HG03378 (cell line): ENCODE measurements at regions not wholly inside any gene's neighbourhood (a gene's known extent, or its start where the extent isn't known, plus 50 kb on each side); places are given as distances from the start of the nearest gene placed in this dataset.

Source experiments
- ATAC-seq: cut with Tn5 transposase; IDR thresholded peaks from one replicate; pipeline ENCODE4 v1.9.1; 2021; ENCODE audit warnings: mild to moderate bottlenecking, moderate library complexity; ENCODE audit not compliant: unreplicated experiment

DNA sequence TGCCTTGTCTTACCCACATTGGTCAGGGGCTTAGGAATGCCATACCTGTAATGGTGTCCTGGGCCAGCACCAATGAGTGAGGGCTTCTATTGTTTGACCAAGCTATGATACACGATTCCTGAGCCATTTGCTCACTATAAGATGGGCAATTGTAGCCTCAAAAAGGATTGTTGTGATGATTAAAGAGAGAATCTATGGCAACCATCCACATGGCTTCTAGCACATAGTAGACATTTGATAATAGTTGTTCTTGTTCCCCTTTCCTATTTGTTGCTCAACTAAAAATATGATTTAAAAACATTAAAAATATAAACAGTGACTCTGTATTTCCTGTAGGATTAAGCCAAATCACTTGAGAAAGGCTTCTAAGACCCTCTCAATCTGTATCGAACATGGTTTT, 366.1 kb downstream of the PCNX1 start:
- ATAC-seq: no peak

DNA sequence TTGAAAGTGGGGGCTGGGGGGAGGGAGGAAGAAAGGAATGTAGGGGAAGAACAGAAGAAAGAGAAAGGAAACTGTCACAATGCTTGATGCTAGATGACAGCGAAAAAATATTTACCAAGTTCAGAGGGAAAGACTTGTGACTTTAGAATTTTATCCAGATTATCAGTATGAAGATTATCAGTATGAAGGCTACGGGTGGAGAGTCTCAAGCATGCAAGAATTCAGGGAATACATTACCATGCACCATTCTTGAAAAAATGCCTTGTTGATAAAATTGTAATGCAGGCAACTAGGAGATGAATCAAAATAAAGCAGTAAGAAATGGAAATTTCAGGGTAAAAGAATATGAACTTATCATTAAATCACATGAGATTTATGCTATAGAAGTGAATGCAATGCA, 376.8 kb downstream of the PCNX1 start:
- no peak for ATAC-seq

DNA sequence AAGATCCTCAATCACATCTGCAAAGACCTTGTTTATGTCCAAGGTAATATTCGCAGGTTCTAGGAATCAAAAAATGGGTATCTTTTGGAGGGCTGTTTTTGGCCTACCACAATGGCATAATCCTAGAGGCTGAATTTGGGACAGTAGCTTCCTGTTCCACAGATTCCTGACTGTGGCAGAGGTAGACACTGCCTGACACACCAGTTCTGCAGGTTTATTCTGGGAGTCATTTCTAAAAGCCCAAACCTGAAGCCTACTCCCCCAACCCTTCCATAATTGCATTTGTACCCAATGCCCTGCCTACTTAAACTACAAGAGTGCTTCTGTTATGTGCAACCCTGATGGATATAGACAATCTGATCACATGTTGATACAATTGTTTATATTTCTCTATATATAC, 378.9 kb downstream of the PCNX1 start:
- ATAC-seq: no peak

DNA sequence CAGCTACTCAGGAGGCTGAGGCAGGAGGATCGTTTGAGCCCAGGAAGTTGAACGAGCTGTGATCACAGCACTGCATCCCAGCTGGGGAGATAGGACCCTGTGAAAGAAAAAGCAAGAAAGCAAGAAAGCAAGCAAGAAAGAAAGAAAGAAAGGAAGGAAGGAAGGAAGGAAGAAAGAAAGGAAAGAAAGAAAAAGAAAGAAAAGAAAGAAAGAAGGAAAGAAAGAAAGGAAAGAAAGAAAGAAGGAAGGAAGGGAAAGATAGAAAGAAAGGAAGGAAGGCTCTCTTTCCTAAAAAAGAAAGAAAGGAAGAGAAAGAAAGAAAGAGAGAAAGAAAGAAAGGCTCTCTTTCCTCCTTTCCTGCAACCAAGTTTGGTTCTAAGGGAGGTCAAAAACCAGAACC, 380.3 kb downstream of the PCNX1 start:
- no peak for ATAC-seq

DNA sequence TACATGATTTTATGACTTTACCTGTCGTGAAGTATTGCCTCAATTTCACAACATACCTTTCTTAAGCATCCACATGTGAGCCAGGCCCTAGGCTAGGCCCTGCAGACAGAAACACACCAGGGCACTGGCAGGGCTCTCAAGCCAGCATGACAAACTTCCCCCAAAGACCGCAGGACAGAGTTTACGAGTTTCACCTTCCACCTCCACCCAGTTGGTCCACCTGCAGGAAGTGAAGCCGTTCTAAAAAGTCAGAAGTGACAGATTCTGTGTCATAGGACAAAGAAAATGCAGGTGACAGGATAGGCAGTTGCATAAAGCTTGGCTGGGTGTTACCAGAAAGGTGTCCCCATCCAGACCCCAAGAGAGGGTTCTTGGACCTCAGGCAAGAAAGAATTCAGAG, 382.3 kb downstream of the PCNX1 start:
- no peak for ATAC-seq

DNA sequence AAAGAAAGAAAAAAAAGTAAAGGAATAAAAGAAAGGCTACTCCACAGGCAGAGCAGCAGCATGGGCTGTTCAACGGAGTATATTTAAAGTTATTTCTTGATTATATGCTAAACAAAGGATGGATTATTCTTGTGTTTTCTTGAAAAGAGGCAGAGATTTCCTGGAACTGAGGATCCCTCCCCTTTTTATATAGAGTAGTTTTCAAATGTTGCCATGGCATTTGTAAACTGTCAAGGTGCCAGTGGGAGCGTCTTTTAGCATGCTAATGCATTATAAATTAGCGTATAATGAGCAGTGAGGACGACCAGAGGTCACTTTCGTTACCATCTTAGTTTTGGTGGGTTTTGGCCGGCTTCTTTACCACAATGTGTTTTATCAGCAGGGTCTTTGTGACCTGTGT, 383.0 kb downstream of the PCNX1 start:
- ATAC-seq: no peak

DNA sequence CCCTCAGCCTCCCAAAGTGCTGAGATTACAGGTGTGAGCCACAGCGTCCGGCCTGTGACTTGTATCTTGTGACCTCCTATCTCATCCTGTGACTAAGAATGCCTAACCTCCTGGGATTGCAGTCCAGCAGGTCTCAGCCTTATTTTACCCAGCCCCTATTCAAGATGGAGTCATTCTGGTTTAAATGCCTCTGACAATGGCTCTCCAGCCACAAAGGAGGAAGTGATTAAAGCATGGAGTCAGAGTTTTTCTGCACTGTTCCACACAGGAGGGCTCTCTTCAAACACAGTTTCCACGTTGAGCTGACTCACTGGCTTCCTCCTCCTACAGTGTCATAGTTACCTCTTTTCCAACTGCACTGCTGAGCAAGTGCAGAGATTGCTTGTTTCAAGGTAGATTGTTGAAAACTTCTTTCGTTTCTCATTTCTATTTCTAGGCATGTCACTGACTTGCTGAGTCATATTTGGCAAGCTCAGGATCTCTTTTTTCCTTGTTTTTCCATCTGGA, 383.8 kb downstream of the PCNX1 start:
- ATAC-seq: peak; percentile 66

DNA sequence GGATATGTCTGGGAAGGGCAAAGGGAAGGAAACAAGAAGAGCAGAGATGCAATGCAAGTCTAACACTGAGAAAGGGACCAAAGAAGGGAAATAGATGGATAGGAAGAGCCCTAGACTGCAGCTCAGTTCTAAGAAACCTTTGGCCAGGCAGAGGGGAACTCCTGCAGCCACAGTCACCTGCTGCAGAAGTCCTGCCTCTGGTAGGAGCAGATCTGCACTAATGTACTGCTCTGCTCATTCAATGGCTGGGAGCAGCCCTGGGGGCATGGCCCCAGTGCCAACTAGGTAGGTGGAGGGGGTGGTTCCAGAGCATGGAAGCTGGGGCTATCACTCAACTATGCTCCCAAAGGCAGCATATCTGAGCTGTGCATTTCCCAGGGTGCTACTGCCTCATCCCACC, 388.9 kb downstream of the PCNX1 start:
- ATAC-seq: no peak

DNA sequence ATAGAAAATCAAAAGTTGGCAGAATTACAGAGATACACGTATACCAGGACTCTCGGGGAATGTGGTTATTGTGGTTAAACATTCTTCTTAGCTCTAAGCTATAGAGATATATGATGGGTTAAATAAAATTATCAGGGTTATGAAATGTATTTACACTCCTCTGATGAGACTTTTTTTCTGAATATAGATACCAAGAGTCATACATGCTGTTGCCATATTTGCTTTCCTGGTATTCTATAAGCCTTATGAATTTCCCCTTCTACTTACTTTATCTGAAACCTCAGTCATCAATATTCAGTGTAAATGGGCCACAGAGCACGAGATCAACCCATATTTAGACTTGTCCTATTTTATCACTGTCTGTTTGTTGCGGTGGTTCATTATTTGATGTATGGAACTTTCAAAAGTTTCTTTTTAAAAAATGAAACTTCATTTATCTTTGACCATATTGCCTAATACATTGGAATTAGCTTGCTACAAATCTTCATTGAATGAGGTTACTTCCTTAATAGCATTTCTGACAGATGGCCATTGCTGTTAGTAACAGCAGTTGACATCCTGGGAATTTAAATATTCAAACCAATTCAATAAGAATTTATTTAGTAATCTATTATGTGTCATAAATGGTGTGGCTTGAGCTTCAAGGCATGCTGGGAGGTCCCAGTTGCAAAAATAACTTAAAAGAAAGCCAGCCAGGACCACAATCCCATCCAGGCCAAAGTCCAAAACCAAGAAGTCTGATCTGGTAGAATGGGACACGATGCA, 393.5 kb downstream of the PCNX1 start:
- ATAC-seq: no peak

DNA sequence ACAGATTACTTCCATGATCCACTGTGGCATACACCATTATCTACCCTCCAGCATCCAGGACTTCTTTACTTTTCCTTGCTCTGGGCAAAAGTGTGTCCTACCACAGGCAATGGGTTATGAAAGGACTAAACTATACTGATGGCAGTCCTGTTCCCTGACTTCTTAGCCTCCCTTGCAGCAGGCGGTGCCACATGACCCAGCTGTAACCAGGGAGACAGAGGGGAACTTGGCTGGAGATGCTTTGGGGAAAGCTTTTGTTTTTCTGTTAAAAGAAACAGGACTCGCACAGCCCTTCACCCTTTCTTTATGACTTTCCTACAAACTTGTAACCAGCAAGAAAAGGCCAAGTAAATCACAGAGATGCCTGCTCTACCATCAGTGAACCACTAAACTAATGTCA, 394.4 kb downstream of the PCNX1 start:
- no peak for ATAC-seq

DNA sequence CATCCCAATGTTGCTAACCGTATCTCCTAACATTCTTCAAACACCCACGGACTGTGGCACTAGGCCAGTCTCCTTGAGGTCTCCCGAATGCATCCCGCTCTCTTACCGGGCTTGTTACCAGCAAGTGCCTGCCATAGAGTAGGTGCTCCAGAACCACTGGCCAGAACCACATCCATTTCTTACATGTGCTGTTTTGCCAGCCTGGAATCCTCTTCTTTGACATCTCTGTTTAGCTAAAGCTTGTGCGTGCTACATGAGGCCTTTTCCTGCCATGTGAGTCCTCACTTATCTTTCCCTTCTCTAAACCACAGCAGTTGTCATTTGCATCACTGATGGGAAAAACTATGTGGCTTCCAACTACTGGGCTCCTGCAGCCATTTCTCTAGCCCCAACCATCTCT, 397.4 kb downstream of the PCNX1 start:
- ATAC-seq: no peak

DNA sequence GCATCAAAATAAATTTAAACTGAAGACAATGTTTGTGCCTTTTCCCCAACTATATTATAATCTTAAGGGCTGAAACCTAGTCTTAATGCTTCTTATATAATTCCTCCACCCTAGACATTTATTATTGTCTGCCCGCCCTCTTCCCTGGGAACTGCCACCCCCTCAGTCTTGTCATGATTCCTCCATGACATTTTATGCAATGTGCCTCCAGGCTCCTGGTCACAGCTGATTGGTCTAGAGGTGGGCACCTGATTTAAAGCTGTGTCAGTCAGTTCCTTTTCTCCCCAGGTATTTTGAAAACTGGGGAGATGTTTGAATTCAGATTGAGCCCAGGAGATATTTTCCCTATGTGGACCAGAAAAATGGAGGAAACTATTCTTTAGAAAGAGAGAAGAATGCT, 401.4 kb downstream of the PCNX1 start:
- no peak for ATAC-seq

DNA sequence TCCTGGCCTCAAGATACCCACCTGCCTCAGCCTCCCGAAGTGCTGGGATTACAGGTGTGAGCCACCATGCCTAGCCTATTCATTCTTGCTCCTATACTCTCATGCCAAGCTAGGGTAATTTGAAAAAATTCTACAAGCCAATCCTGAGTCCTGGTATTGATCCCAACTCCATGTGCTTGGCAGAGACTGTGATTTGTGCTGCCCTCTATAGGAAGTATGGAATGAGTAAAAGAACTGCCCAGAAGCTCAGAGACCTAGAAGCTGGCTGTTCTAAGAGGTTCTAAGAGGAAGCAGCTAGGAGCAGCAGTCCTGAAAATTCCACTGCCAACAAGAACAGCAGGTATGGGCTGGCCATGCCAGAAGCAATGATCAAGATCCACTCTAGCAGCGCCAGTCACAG, 402.5 kb downstream of the PCNX1 start:
- no peak for ATAC-seq

DNA sequence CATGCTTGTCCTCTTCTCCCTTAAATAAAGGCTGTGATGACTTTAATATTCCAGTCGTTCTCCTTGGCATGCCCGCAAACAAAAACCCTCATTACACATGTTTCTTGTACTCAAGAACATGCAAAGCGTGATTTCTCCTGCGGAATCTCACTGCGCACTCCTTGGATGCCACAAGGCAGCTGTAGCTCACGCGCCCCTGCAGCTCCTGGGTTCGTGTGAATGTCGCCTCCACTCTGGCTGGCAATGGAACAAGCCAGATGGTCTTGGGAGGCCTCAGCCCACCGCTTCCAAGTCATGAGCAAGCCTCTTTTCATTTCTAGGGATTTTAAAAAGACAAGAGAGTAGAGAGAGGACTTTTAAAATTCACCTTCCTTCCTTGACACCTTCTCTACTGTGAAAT, 403.8 kb downstream of the PCNX1 start:
- ATAC-seq: no peak

DNA sequence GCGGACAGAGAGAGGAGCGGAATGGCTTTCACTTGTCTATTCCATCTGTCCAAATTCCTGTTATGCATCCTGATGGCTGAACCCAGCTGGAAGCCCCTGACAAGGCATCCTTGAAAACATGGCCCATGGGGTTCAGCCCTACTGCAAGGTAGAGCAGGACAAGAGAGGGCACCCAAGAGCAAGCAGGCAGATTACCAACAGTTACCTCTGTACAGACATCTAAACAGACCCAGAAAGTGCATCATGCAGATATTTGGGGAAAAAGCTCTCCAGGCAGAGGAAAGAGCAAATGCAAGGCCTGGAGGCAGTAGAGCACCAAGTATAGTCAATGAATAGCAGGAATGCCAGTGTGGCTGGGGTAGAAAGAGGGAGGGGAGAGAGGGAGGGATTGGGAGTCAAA, 407.5 kb downstream of the PCNX1 start:
- ATAC-seq: no peak

DNA sequence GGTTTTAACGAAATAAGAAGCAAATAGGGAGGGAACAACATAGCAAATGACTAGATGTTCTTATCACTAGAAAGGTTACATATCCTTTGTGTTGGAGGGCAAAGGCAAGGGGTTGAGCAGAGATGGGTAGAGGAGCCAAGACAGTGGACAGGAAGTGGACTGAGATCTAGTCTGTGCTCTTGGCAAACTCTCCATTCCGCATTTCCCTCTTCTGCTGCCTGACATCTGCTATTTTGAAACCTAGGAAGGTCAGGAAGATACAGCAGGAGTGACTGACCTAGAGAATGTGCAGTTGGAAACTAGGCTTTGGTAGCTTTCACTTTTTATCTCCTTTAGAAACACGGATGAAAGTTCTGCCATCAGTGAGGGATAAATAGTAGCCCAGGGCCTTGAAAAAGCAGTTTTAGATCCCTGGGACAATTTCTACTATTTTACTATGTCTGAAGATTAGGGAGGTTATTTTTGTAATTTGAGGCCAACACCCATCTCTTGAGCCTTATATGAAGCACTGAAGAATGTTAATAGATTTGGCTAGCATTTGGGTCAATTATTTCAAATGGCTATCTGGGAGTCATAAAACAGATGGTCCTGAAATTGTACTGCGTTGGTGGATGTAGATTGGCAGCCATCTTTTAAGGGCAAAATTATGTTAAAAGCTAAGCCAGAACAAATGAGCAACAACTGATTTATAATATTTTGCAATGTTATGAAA, 410.3 kb downstream of the PCNX1 start:
- ATAC-seq: no peak

DNA sequence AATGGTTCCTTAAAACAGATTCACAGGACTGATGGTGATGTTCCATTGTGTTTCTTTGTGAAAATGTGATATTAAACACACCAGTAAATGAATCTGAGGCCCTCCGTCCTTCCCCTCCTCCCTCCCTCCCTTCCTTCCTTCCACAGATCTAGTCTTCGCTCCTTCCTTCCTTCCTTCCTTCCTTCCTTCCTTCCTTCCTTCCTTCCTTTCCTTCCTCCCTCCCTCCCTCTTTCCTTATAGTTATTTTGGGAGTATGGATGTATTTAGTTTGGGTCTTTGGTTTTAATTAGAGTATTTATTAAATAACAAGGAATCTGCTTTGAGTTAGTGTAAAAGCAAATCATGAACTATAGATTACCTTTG, 410.8 kb downstream of the PCNX1 start:
- no peak for ATAC-seq

DNA sequence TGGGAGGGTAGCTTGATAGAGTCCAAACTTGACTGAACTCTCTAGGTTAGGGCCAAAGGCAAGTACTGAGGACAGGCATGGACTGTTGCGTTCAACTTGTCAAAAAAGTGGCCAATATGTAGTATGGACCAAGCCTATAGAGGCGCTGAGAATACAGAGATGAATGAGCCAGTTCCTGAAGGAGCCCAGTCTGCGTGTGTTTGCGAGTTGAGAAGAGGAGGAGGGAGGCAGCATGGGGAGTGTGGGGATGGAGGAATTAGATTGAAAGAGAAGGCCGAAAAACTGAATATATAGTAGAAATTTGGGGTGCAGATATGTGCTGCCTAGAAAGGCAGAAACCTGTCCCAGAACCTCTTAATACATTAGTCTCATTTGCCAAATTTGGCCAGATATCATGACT, 412.4 kb downstream of the PCNX1 start:
- ATAC-seq: no peak

DNA sequence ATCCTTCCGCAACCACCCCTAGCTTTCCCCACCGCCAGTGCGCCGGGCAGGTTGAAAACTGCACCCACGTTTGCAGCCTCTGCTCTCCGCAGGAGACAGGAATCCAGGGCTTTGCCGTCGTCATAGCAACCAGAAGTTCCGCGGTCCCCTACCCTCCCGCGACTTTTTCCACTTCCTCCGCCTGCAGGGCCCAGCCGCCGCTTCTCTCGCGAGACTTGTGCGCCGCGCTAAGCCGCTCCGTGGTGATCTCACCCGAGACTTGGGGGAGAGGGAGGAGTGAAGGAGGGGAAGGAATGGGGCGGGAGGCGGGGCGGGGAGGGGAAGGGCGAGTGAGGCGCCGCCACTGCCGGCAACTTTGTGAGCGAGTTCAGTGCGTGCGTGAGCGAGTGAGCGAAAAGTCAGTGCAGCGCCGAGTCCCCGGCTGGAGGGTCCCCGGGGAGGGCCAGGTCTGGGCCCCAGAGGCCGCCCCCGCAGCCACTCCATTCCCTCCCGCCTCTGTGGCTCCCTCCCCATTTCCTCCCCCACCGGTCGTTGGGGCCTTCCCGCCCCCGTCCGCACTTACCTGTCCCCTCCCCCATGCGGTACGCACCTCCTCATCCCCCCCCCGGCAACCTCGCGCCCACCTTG, 413.0 kb downstream of the PCNX1 start, which contains the start of gene SIPA1L1:
SIPA1L1 (plus strand) TSS at position 370 of the 627 bp plus-strand sequence.
- ATAC-seq: peak; percentile 63

DNA sequence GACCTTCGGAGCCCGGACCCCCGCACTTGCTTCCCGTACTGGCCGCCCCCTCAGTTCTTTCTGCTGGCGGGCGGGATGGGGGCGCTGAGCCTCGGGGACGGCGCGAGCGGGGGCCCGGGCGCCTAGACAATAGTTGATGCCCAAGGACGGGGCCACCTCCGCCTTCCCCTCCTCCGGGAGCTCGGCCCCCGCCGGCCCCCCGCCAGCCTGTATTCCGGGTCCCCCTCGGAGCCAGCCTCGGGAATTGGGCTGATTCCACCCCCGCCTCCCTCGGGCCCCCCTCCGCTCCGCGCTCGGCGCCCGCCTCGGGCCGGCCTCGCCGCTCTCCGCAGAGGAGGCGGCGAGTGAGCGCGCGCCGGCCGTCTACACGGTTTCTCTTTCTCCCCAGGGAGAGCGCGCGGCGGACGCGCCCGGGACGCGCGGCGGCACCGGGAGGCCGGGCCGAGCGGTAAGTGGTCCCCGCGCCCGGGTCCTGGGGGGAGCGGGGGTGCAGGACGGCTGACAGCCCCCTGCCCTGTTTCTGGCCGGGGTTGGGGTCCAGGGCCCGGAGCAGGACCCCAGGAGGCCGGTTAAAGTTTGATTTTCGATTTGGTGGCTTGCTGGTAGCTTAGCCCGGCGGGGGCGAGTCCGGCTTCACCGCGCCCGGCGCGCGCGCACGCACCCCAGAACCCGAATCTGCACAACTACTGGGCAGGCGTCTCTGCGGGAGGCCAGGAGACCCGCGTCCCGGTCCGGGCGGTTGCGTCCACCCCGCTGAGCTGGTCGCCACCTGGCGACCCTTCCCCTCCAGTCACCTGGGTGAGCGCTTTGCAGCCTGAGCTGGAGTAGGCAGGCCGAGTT, 413.7 kb downstream of the PCNX1 start:
- no peak for ATAC-seq
